SK-N-SH treated with all-trans-retinoic acid at 6 μM for 48 hours (cell line): ENCODE measurements at regions not wholly inside any gene's neighbourhood (a gene's known extent, or its start where the extent isn't known, plus 50 kb on each side); places are given as distances from the start of the nearest gene placed in this dataset.

ENCODE experiments used
- CSDC2 ChIP-seq: fragments of 250-450 bp; sonication (Bioruptor Pico); IDR thresholded peaks from 2 replicates; pipeline ENCODE4 v1.5.0; 2020; ENCODE audit warnings: mild to moderate bottlenecking, moderate library complexity
- TCF4 ChIP-seq: fragments of 250-450 bp; sonication (Bioruptor Pico); IDR thresholded peaks from 2 replicates; pipeline ENCODE4 v1.8.0; 2021; ENCODE audit warnings: mild to moderate bottlenecking, moderate library complexity, borderline replicate concordance
- TOX ChIP-seq: fragments of 250-450 bp; sonication (Bioruptor Pico); IDR thresholded peaks from 2 replicates; pipeline ENCODE4 v1.8.0; 2021; ENCODE audit warnings: mild to moderate bottlenecking, moderate library complexity, borderline replicate concordance
- ZC3H10 ChIP-seq: fragments of 250-450 bp; sonication (Bioruptor Pico); IDR thresholded peaks from 2 replicates; pipeline ENCODE4 v1.5.1; 2021; ENCODE audit warnings: mild to moderate bottlenecking, moderate library complexity
- ZFP3 ChIP-seq: fragments of 250-450 bp; sonication (Bioruptor Pico); IDR thresholded peaks from 2 replicates; pipeline ENCODE4 v1.5.0; 2020; ENCODE audit warnings: mild to moderate bottlenecking, moderate library complexity
- ZFP30 ChIP-seq: fragments of 450-650 bp; formaldehyde crosslinking; IDR thresholded peaks from 2 replicates; pipeline ENCODE4 v1.5.0; 2022; ENCODE audit warnings: mild to moderate bottlenecking, moderate library complexity
- ZNF565 ChIP-seq: fragments of 450-650 bp; formaldehyde crosslinking; conservative IDR thresholded peaks from 2 replicates; pipeline ENCODE4 v1.5.0; 2020; ENCODE audit warnings: low read depth, mild to moderate bottlenecking, moderate library complexity
- ZNF70 ChIP-seq: fragments of 450-650 bp; formaldehyde crosslinking; IDR thresholded peaks from 2 replicates; pipeline ENCODE4 v1.5.0; 2020; ENCODE audit warnings: mild to moderate bottlenecking, moderate library complexity
- TF ChIP-seq, protein P1 (sequence below): fragments of 250-450 bp; sonication (Bioruptor Pico); IDR thresholded peaks from 2 replicates; pipeline ENCODE4 v1.5.1; 2020; ENCODE audit warnings: low read depth, mild to moderate bottlenecking, moderate library complexity
- TF ChIP-seq, protein P2 (sequence below): fragments of 250-450 bp; sonication (Bioruptor Pico); IDR thresholded peaks from 2 replicates; pipeline ENCODE4 v1.5.1; 2021; ENCODE audit warnings: mild to moderate bottlenecking, moderate library complexity

DNA sequence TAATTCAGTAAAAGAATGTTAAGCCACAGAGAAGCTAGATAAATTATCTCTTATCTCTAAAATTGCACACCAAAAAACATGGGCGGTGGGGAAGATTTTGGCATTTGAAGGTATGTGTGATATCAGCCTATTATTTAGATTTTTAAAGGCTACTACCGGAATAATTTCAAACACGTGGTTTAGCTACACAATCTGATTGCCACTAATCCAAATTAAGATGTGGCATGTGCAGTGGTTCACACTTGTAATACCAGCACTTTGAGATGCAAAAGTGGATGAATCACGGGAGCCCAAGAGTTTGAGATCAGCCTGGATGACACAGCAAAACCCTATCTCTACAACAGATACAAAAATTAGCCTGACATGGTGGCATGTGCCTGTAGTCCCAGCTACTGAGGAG, 584.5 kb downstream of the HS3ST4 start:
- TF ChIP-seq ZFP3 (CRISPR knock-in tag) (no peak), ZC3H10 (no peak), ZNF565 (CRISPR knock-in tag) (no peak), ZNF70 (CRISPR knock-in tag) (no peak), ZFP30 (CRISPR knock-in tag) (no peak), TCF4 (CRISPR knock-in tag) (no peak), TOX (CRISPR knock-in tag) (no peak), CSDC2 (CRISPR knock-in tag) (no peak)
- TF ChIP-seq, protein P1, sequence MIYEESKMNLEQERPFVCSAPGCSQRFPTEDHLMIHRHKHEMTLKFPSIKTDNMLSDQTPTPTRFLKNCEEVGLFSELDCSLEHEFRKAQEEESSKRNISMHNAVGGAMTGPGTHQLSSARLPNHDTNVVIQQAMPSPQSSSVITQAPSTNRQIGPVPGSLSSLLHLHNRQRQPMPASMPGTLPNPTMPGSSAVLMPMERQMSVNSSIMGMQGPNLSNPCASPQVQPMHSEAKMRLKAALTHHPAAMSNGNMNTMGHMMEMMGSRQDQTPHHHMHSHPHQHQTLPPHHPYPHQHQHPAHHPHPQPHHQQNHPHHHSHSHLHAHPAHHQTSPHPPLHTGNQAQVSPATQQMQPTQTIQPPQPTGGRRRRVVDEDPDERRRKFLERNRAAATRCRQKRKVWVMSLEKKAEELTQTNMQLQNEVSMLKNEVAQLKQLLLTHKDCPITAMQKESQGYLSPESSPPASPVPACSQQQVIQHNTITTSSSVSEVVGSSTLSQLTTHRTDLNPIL (CRISPR knock-in tag), result no peak
- TF ChIP-seq, protein P2, sequence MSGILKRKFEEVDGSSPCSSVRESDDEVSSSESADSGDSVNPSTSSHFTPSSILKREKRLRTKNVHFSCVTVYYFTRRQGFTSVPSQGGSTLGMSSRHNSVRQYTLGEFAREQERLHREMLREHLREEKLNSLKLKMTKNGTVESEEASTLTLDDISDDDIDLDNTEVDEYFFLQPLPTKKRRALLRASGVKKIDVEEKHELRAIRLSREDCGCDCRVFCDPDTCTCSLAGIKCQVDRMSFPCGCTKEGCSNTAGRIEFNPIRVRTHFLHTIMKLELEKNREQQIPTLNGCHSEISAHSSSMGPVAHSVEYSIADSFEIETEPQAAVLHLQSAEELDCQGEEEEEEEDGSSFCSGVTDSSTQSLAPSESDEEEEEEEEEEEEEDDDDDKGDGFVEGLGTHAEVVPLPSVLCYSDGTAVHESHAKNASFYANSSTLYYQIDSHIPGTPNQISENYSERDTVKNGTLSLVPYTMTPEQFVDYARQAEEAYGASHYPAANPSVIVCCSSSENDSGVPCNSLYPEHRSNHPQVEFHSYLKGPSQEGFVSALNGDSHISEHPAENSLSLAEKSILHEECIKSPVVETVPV (CRISPR knock-in tag), result no peak
